GM21390 (cell line): ENCODE measurements at regions not wholly inside any gene's neighbourhood (a gene's known extent, or its start where the extent isn't known, plus 50 kb on each side); places are given as distances from the start of the nearest gene placed in this dataset.

Source experiments
- ATAC-seq: cut with Tn5 transposase; IDR thresholded peaks from one replicate; pipeline ENCODE4 v1.9.1; 2021; ENCODE audit not compliant: unreplicated experiment

GRCh38 chr13:79794931-79795330 is 314.0 kb downstream of the NDFIP2 start:
- ATAC-seq, result no peak

- no peak for ATAC-seq
These were observed 311.8 kb downstream of the NDFIP2 start for GRCh38 chr13:79792716-79793115.

- no peak for ATAC-seq
These were observed 310.6 kb downstream of the NDFIP2 start for GRCh38 chr13:79791471-79792042.

- no peak for ATAC-seq
These were observed 305.2 kb downstream of the NDFIP2 start for GRCh38 chr13:79786176-79786575.

GRCh38 chr13:79782541-79783205 is 301.7 kb downstream of the NDFIP2 start:
- no peak for ATAC-seq

- ATAC-seq, result no peak
These were observed 301.0 kb downstream of the NDFIP2 start for GRCh38 chr13:79781829-79782540.

GRCh38 chr13:79780240-79780639 is 299.3 kb downstream of the NDFIP2 start:
- no peak for ATAC-seq

GRCh38 chr13:79779761-79780160 is 298.8 kb downstream of the NDFIP2 start:
- ATAC-seq, result no peak

- ATAC-seq, result no peak
These were observed 297.9 kb downstream of the NDFIP2 start for GRCh38 chr13:79778741-79779460.

GRCh38 chr13:79777504-79777903 is 296.5 kb downstream of the NDFIP2 start:
- no peak for ATAC-seq

GRCh38 chr13:79776531-79777295 is 295.8 kb downstream of the NDFIP2 start:
- ATAC-seq, result no peak

GRCh38 chr13:79775830-79776229 is 294.9 kb downstream of the NDFIP2 start:
- no peak for ATAC-seq

GRCh38 chr13:79772811-79773210 is 291.9 kb downstream of the NDFIP2 start:
- ATAC-seq, result no peak

- ATAC-seq, result no peak
These were observed 290.5 kb downstream of the NDFIP2 start for GRCh38 chr13:79771493-79771892.

- ATAC-seq, result no peak
These were observed 289.1 kb downstream of the NDFIP2 start for GRCh38 chr13:79770056-79770455.

- ATAC-seq, result no peak
These were observed 286.2 kb downstream of the NDFIP2 start for GRCh38 chr13:79767126-79767525.

- ATAC-seq, result no peak
These were observed 284.4 kb downstream of the NDFIP2 start for GRCh38 chr13:79765331-79765730.

GRCh38 chr13:79749984-79750551 is 269.1 kb downstream of the NDFIP2 start:
- no peak for ATAC-seq

- no peak for ATAC-seq
These were observed 268.6 kb downstream of the NDFIP2 start for GRCh38 chr13:79749566-79749965.

GRCh38 chr13:79745081-79745480 is 264.1 kb downstream of the NDFIP2 start:
- no peak for ATAC-seq

- no peak for ATAC-seq
These were observed 262.0 kb downstream of the NDFIP2 start for GRCh38 chr13:79742923-79743322.
